SK-N-SH treated with all-trans-retinoic acid at 6 μM for 48 hours (cell line): ENCODE measurements at regions not wholly inside any gene's neighbourhood (a gene's known extent, or its start where the extent isn't known, plus 50 kb on each side); places are given as distances from the start of the nearest gene placed in this dataset.
"Not testable (repeated sequence)": the region's sequence is repeated elsewhere in the genome, so short reads cannot be mapped to it uniquely, and the experiment has no call there.

Source experiments
- ATAC-seq: fragments of 200-7000 bp; cut with Tn5 transposase; 3 replicates; pipeline ENCODE4 v1.9.1; 2020; ENCODE audit warnings: mild to moderate bottlenecking, moderate library complexity
- ARNTL ChIP-seq: fragments of 450-650 bp; formaldehyde crosslinking; IDR thresholded peaks from 2 replicates; pipeline ENCODE4 v1.5.0; 2020; ENCODE audit warnings: low read depth, mild to moderate bottlenecking, moderate library complexity, borderline replicate concordance
- BACH2 ChIP-seq: fragments of 250-450 bp; sonication (Bioruptor Pico); IDR thresholded peaks from 2 replicates; pipeline ENCODE4 v1.9.0; 2021; ENCODE audit warnings: mild to moderate bottlenecking, borderline replicate concordance
- CREB5 ChIP-seq: fragments of 250-450 bp; sonication (Bioruptor Pico); IDR thresholded peaks from 2 replicates; pipeline ENCODE4 v1.5.1; 2020; ENCODE audit warnings: low read depth, mild to moderate bottlenecking, moderate library complexity
- CSDC2 ChIP-seq: fragments of 250-450 bp; sonication (Bioruptor Pico); IDR thresholded peaks from 2 replicates; pipeline ENCODE4 v1.5.0; 2020; ENCODE audit warnings: mild to moderate bottlenecking, moderate library complexity
- CSRNP3 ChIP-seq: fragments of 250-450 bp; sonication (Bioruptor Pico); IDR thresholded peaks from 2 replicates; pipeline ENCODE4 v1.5.1; 2021; ENCODE audit warnings: mild to moderate bottlenecking, moderate library complexity
- ESRRG ChIP-seq: fragments of 250-450 bp; sonication (Bioruptor Pico); IDR thresholded peaks from 2 replicates; pipeline ENCODE4 v1.6.1; 2021; ENCODE audit warnings: mild to moderate bottlenecking
- GLIS3 ChIP-seq: fragments of 250-450 bp; sonication (Bioruptor Pico); IDR thresholded peaks from 2 replicates; pipeline ENCODE4 v1.5.0; 2020; ENCODE audit warnings: mild to moderate bottlenecking, moderate library complexity
- ISL1 ChIP-seq: fragments of 250-450 bp; sonication (Bioruptor Pico); IDR thresholded peaks from 2 replicates; pipeline ENCODE4 v2.1.2; 2022; ENCODE audit warnings: mild to moderate bottlenecking, moderate library complexity
- OSR1 ChIP-seq: fragments of 250-450 bp; sonication (Bioruptor Pico); IDR thresholded peaks from 2 replicates; pipeline ENCODE4 v1.8.0; 2022; ENCODE audit warnings: moderate library complexity, mild to moderate bottlenecking, inconsistent platforms
- POU6F1 ChIP-seq: fragments of 250-450 bp; sonication (Bioruptor Pico); IDR thresholded peaks from 2 replicates; pipeline ENCODE4 v1.8.0; 2021; ENCODE audit warnings: low read depth, mild to moderate bottlenecking, moderate library complexity, borderline replicate concordance
- PPARA ChIP-seq: fragments of 250-450 bp; sonication (Bioruptor Pico); IDR thresholded peaks from 2 replicates; pipeline ENCODE4 v1.5.0; 2020; ENCODE audit warnings: mild to moderate bottlenecking, borderline replicate concordance
- RARB ChIP-seq: fragments of 250-450 bp; sonication (Bioruptor Pico); IDR thresholded peaks from 2 replicates; pipeline ENCODE4 v1.8.0; 2021; ENCODE audit warnings: mild to moderate bottlenecking, moderate library complexity
- SNAI2 ChIP-seq: fragments of 250-450 bp; sonication (Bioruptor Pico); IDR thresholded peaks from 2 replicates; pipeline ENCODE4 v1.5.0; 2020; ENCODE audit warnings: mild to moderate bottlenecking, moderate library complexity
- TCF4 ChIP-seq: fragments of 250-450 bp; sonication (Bioruptor Pico); IDR thresholded peaks from 2 replicates; pipeline ENCODE4 v1.8.0; 2021; ENCODE audit warnings: mild to moderate bottlenecking, moderate library complexity, borderline replicate concordance
- TOX ChIP-seq: fragments of 250-450 bp; sonication (Bioruptor Pico); IDR thresholded peaks from 2 replicates; pipeline ENCODE4 v1.8.0; 2021; ENCODE audit warnings: mild to moderate bottlenecking, moderate library complexity, borderline replicate concordance
- TSHZ2 ChIP-seq: fragments of 250-450 bp; sonication (Bioruptor Pico); IDR thresholded peaks from 2 replicates; pipeline ENCODE4 v1.5.0; 2020; ENCODE audit warnings: mild to moderate bottlenecking, moderate library complexity
- ZC3H10 ChIP-seq: fragments of 250-450 bp; sonication (Bioruptor Pico); IDR thresholded peaks from 2 replicates; pipeline ENCODE4 v1.5.1; 2021; ENCODE audit warnings: mild to moderate bottlenecking, moderate library complexity
- ZFP3 ChIP-seq: fragments of 250-450 bp; sonication (Bioruptor Pico); IDR thresholded peaks from 2 replicates; pipeline ENCODE4 v1.5.0; 2020; ENCODE audit warnings: mild to moderate bottlenecking, moderate library complexity
- ZFP30 ChIP-seq: fragments of 450-650 bp; formaldehyde crosslinking; IDR thresholded peaks from 2 replicates; pipeline ENCODE4 v1.5.0; 2022; ENCODE audit warnings: mild to moderate bottlenecking, moderate library complexity
- ZNF565 ChIP-seq: fragments of 450-650 bp; formaldehyde crosslinking; conservative IDR thresholded peaks from 2 replicates; pipeline ENCODE4 v1.5.0; 2020; ENCODE audit warnings: low read depth, mild to moderate bottlenecking, moderate library complexity
- ZNF70 ChIP-seq: fragments of 450-650 bp; formaldehyde crosslinking; IDR thresholded peaks from 2 replicates; pipeline ENCODE4 v1.5.0; 2020; ENCODE audit warnings: mild to moderate bottlenecking, moderate library complexity
- ZNF8 ChIP-seq: fragments of 450-650 bp; formaldehyde crosslinking; IDR thresholded peaks from 2 replicates; pipeline ENCODE4 v1.5.0; 2020; ENCODE audit warnings: mild to moderate bottlenecking, moderate library complexity

- TF ChIP-seq GLIS3 (CRISPR knock-in tag) (no peak), PPARA (CRISPR knock-in tag) (no peak), POU6F1 (CRISPR knock-in tag) (no peak), CSDC2 (no peak), ZC3H10 (no peak), TOX (CRISPR knock-in tag) (no peak), TCF4 (CRISPR knock-in tag) (no peak), SNAI2 (CRISPR knock-in tag) (no peak), BACH2 (CRISPR knock-in tag) (no peak), ISL1 (CRISPR knock-in tag) (no peak), ZFP3 (CRISPR knock-in tag) (no peak), CSRNP3 (no peak), CREB5 (CRISPR knock-in tag) (no peak), ZFP30 (CRISPR knock-in tag) (no peak), OSR1 (CRISPR knock-in tag) (no peak), RARB (no peak), TSHZ2 (CRISPR knock-in tag) (no peak), ZNF8 (CRISPR knock-in tag) (no peak)
- no peak for ATAC-seq
These were observed 726.7 kb upstream of the ADGRB3 start for GRCh38 chr6:67908379-67908778.

- TF ChIP-seq ZNF8 (CRISPR knock-in tag), result peak; percentile 78
- not testable (repeated sequence) for ATAC-seq
These were observed 730.3 kb upstream of the ADGRB3 start for GRCh38 chr6:67904735-67905134.

- ATAC-seq, result no peak
- TF ChIP-seq SNAI2 (CRISPR knock-in tag), result no peak
- TF ChIP-seq ESRRG, result no peak
- TF ChIP-seq ISL1 (CRISPR knock-in tag), result no peak
- TF ChIP-seq ZNF8 (CRISPR knock-in tag), result no peak
- TF ChIP-seq CSDC2, result no peak
- TF ChIP-seq ZNF70 (CRISPR knock-in tag), result no peak
- TF ChIP-seq RARB, result no peak
These were observed 736.2 kb upstream of the ADGRB3 start for GRCh38 chr6:67898875-67899274.

- ATAC-seq, result no peak
- TF ChIP-seq ARNTL (CRISPR knock-in tag), result no peak
- no peak for TF ChIP-seq RARB
- TF ChIP-seq SNAI2 (CRISPR knock-in tag), result no peak
- no peak for TF ChIP-seq TOX (CRISPR knock-in tag)
- no peak for TF ChIP-seq ZNF565 (CRISPR knock-in tag)
- TF ChIP-seq CSRNP3, result no peak
- TF ChIP-seq ZNF8 (CRISPR knock-in tag), result no peak
- no peak for TF ChIP-seq ZFP30 (CRISPR knock-in tag)
- TF ChIP-seq ZNF70 (CRISPR knock-in tag), result no peak
These were observed 737.0 kb upstream of the ADGRB3 start for GRCh38 chr6:67897998-67898607.
